Astrocyte of the hippocampus (primary cell): ENCODE measurements at regions not wholly inside any gene's neighbourhood (a gene's known extent, or its start where the extent isn't known, plus 50 kb on each side); places are given as distances from the start of the nearest gene placed in this dataset.
"Not testable (repeated sequence)": the region's sequence is repeated elsewhere in the genome, so short reads cannot be mapped to it uniquely, and the experiment has no call there.

ENCODE experiments used
- DNase-seq: peaks from one replicate; pipeline ENCODE4 v3.0.0; 2011; ENCODE audit warnings: low read depth, low spot score

DNA sequence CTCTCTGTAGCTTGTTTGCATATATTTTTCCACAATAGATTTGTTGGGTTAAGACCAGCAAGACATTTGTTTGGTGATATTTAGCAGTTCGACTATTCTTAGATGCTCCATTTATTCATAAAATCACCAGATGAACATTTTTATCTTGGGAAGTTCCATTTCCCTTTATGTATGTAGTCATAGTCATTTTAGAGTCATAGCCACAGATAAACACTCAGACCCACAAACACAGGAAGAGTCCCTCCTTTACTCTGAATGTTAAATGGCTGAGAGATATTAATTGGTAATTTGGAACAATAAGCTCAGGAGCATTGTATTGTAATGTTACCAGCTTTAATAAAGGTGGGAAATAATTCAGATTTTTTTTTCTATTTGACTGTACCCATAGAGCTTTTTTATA, 1608.7 kb downstream of the STIM2 start:
- no peak for DNase-seq

- no peak for DNase-seq
Measured at GRCh38 chr4:28469886-28470285, 1609.2 kb downstream of the STIM2 start.

- DNase-seq: no peak
Measured at GRCh38 chr4:28475381-28475780, 1614.7 kb downstream of the STIM2 start.

- DNase-seq: no peak
Measured at GRCh38 chr4:28479666-28480065, 1619.0 kb downstream of the STIM2 start.

DNA sequence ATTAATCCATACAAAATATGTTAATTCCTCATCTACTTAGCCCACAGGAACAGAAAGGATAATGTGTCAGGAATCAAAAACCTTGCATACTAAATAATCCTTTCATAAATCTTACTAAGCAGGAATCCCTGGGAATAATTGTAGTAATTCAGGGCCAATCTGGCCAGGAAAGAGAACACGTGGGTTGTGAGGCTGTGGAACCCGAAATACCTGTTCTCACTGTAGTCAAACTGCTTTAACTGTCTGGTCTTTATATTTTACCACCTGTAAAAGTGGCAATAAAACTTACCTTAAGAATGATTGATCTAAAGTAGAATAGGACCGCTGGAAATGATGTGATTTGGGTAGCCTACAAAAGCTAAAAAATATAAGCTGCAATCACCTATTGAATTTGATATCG, 1620.9 kb downstream of the STIM2 start:
- DNase-seq: no peak

DNA sequence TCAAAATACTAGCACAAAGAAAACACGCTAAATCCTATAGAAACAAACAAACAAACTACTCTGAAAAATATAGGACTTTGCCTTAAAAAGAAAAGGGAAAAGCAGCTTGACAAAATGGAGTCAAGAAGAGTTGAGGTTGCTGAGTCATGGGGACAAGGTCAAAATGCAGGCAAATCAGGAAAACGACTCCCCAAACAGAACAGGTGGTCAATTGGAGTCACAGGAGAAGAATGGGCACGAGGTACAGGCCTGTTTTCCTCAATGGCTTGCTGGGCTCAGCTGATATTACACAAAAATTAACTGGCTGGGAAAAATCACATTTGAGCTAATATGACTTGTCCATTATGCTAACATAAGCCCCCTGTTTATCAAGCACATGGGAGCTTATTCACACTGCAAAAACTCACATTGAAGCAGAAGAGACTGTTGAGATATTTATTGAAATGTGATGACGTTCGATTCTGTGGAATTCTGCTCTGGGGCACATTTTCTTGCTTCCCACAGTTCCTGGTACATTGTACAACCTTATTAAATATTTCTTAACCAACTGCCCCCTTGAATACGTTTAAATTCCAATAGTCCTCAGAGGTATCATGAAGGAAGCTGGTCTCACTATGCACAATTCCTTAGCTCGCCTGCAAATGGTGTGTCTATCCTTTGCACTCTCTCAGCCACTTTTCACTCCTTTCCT, 1622.1 kb downstream of the STIM2 start:
- DNase-seq: no peak

DNA sequence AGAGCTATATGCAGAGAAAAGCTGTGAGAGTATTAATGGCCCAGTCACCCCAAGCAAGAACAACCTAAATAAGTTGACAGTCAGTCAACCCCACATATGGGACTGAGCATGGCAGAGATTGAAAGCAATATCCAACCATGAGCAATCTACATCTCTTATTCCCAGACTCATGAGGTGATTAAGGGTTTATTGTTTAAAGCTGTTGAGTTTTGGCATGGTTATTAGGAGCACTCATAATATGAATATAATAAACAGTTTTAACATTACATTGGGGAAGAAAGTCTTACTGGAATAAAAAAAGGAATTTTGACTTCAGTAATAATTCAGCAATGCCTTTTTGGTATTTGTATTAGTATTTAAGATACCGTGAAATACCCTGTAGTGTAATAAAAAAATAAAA, 1627.4 kb downstream of the STIM2 start:
- no peak for DNase-seq

DNA sequence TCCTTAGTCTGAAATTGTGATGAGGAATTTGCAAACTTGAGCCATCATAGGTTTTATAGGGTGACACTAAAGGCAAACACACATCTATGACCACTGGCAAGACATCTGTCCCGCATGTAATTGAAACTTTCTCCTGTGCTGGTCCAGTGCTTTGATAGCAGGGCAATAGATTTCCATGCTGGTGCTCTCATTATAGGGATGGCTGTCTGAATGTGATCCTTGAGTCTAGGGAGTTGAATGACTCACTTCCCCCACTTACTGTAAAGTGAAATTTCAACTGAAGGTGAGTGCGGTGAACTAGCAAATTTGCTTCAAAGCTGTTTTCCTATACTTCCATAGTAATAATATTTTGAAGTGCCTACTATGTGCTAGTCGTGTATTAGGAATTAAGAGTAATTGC, 1630.0 kb downstream of the STIM2 start:
- peak; percentile 1 for DNase-seq

DNA sequence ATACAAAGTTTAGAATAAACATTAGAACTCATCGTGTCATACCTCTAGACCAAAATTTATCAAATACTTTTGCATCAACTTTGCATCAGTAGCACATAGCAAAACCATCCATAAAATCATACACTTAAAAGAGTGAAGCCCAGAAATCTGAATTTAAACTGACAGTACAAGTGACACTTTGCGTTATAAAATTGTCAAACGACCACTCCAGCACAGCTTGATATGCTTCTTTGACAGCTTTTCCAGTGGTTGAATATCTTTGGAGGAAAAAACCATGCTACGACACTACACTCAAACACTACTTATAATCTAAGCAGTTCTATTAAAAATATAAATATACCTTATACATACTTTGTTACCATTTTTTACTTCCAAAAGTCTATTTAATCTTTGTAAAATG, 1644.4 kb downstream of the STIM2 start:
- DNase-seq: no peak

DNA sequence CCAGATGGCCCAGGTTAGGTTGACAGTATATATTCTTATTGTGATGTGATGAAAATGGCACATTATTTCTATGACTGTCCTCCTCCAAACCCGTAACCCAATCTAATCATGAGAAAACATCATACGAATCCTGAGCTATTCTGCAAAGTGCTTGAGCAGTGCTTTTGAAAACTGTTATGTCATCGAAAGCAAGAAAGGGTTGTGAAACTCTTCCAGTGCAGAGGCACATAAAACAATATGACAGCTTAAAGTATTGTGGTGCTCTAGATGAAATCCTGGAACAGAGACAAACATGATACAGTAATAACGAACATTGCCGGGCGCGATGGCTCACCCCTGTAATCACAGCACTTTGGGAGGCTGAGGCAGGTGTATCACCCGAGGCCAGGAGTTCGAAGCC, 1648.0 kb downstream of the STIM2 start:
- no peak for DNase-seq

DNA sequence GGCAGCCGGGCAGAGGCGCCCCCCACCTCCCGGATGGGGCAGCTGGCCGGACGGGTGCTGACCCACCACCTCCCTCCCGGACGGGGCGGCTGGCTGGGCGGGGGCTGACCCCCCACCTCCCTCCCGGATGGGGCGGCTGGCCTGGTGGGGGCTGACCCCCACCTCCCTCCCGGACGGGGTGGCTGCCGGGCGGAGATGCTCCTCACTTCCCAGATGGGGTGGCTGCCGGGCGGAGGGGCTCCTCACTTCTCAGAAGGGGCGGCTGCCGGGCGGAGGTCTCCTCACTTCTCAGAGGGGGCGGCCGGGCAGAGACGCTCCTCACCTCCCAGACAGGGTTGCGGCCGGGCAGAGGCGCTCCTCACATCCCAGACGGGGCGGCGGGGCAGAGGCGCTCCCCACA, 1654.1 kb downstream of the STIM2 start:
- not testable (repeated sequence) for DNase-seq

DNA sequence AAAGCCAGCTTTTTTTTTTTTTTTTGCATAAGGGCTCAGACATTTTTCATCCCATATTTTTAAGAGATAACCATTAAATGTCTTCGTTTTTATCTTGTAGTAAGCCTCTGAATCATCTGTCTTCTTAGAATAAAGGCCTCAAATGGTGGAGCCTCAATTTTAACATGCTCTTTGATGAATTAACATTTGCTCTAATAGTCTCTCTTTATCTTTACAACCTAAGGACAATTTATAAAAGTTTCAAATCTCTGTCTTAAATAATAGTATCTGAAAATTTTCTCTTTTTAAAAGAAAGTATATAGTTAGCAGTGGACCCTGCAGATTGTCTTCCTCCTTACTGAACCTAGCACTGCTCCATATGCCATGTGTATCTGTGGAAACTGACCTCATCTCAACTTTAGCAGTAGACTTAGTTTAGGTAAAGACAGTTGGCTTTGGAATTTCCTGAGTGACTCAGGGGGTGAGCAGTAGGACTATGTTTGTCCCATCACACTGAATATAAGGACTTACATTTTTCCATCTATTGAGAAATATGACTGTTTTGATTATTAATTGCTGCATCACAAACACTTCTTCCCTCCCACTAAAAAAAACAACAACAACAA, 1658.0 kb downstream of the STIM2 start:
- no peak for DNase-seq

DNA sequence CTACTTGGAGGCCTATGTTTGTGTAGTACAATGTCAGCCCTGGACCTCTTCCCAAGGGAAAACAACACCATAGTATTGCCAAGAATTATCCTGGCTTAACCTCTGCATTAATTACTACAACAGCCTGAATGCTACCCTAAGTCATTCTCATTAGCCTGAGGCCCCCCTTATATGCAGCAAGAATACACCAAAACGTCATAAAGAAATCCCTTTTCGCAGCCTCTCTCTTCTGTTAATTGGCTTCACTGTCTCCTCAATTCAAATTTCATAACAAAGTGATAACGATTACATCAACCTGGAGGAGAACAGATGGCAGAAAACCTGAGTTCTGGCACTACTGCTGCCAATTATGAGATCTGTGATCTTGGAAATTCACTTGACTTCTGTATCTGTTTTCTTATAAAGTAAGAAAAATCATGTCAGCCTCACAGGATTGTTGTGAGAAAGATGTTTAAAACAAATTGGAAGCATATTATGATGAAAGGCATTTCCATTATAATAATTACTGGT, 1663.1 kb downstream of the STIM2 start:
- no peak for DNase-seq

GRCh38 chr4:28536124-28536523, 1675.5 kb downstream of the STIM2 start:
- no peak for DNase-seq

DNA sequence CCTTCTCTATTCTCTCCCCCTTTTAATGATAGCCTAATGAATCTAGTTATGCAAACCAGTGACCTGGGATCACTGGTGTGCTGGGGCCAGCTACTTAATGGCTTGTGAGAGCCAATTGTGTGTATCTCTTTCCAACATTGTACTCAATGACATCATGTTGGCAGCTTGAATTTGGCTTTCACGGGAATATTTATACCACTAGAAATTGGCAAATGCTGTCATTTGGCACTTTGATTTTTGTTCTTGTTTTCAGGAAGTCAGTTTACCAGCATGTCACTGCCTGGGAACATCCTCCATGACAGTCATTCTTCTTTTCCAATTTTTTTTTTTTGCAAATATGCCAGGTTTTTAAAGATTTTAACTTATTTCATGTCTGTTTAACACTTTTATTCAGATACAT, 1685.3 kb downstream of the STIM2 start:
- DNase-seq: no peak

DNA sequence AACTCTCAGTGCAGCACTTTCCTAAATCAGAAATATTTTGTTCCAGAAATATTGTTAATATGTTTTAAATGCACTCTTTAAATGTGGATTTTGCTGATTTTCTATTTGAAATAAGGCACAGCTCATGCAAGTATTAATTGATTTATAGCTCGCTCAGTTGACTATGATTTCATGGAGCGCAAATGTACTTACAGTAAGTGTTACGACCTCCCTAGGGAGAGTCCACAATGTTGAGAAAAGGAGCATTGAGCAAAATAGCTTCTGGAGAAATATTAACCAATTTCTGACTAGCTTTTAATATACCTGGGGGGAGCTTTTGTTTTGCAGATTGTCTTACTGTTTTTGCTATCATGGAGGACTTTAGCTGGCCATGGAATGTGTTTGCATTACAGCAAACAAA, 1687.5 kb downstream of the STIM2 start:
- DNase-seq: no peak

- DNase-seq: no peak
Measured at GRCh38 chr4:28548594-28548993, 1688.0 kb downstream of the STIM2 start.

DNA sequence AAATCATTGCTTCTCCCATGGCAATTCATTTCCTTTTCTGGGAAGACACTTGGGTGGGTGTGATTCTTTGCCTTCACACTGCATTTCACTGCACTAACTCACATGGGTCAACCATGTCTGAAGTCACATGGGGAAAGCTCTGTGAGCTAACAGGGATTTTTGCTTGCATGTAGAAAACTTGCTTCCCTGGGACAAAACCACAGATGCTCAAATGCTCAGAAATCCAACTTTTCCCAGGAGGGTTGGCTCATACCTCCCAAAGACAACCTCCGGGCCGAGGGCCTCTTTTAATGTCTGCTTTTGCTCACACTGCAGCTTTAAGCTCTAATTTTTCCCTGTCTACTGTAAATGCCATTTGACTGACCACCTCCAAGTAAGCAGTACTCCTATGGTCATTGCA, 1695.2 kb downstream of the STIM2 start:
- no peak for DNase-seq

- DNase-seq: no peak
Measured at GRCh38 chr4:28557755-28558154, 1697.1 kb downstream of the STIM2 start.

DNA sequence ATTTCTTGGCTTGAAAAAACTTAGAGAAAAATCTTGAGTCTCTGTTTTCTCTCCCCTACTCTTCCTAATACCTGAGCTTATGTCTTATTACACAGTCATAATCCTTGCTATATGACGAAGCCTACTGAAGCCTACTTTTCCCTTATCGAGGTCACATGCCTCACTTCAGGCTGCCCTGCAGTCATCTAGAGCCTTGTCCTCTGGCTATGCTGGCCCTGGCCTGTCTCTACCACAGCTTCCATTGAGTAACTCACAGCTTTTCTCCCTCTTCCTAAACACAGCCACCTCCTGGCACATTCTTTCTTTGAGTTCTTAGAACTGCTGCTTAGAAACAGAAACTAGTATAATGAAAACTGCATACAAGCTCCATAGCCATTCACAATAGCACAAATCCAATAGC, 1698.3 kb downstream of the STIM2 start:
- DNase-seq: no peak

- DNase-seq: no peak
Measured at GRCh38 chr4:28562913-28563312, 1702.3 kb downstream of the STIM2 start.

DNA sequence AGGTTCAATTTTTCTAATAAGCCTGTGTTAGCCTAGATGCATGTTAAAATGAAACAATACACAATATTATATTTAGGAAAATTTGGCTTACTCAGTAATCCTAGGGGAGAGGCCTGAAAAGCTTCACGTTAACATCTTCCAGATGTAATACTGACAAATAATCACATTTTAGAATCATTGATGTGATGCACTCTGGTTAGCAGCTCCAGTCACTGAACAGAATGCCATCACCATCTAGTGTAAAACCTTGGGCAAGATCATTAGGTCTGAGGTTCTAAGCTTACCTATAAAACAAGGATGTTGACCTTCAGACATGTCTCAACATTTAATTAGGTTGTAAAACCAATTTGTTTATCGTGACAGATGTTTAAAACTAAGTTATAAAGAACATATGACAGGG, 1704.8 kb downstream of the STIM2 start:
- no peak for DNase-seq

- DNase-seq: no peak
Measured at GRCh38 chr4:28600958-28601357, 1740.3 kb downstream of the STIM2 start.

GRCh38 chr4:28621591-28621990, 1761.0 kb downstream of the STIM2 start:
- no peak for DNase-seq
